Cardiac muscle cell (in vitro differentiated cells and primary cell): ENCODE measurements at regions not wholly inside any gene's neighbourhood (a gene's known extent, or its start where the extent isn't known, plus 50 kb on each side); places are given as distances from the start of the nearest gene placed in this dataset.

Source experiments
- DNase-seq, 2 donors: peaks; one replicate each; pipeline versions ENCODE4 v3.0.0 to v3.0.0-alpha.2; 2010 to 2017; ENCODE audit warnings: low read depth in 1 of 2, low spot score in 1 of 2
- H3K27ac ChIP-seq: fragments of 200-600 bp; sonication (generic); 2 replicates; pipeline ENCODE4 v1.5.1; 2016
- H3K27me3 ChIP-seq: fragments of 200-600 bp; sonication (generic); 2 replicates; pipeline ENCODE4 v1.6.0; 2016; ENCODE audit warnings: control low read depth
- H3K36me3 ChIP-seq: fragments of 200-600 bp; sonication (generic); 2 replicates; pipeline ENCODE4 v1.5.1; 2016; ENCODE audit warnings: control low read depth
- H3K4me1 ChIP-seq: fragments of 200-600 bp; sonication (generic); 2 replicates; pipeline ENCODE4 v1.8.1; 2017; ENCODE audit warnings: low read depth, mild to moderate bottlenecking, mixed run types
- H3K4me3 ChIP-seq: fragments of 200-600 bp; sonication (generic); 2 replicates; pipeline ENCODE4 v1.5.1; 2016; ENCODE audit warnings: mild to moderate bottlenecking
- H3K9me3 ChIP-seq: fragments of 200-600 bp; sonication (generic); 2 replicates; pipeline ENCODE4 v1.5.1; 2017; ENCODE audit warnings: low read depth, mild to moderate bottlenecking, control low read depth
- CTCF ChIP-seq: IDR thresholded peaks from 2 replicates; pipeline ENCODE4 v1.5.1; 2012; ENCODE audit warnings: low read depth, mild to moderate bottlenecking, low read length

- H3K9me3 ChIP-seq = no peaks in the 10 kb centered on the region
- no peak for TF ChIP-seq CTCF
- no peak for DNase-seq
Measured at GRCh38 chr13:107075576-107075975, 507.6 kb upstream of the ARGLU1 start.

DNA sequence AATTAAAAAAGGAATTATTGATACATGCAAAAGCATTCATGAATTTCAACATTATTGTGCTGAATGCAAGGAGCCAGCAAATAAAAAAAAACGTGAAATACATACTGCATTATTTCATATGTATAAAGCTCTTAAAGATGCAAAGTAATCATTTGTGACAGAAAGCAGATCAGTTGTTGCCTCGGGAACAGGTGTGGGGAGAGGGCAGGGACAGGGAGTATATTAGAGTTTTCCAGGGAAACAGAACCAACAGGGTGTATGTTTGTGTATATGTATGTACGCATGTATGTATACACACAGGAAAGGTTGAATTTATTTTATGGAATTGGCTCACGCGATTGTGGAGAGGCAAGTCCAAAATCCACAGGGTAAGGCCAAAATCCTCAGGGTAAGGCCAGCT, 502.9 kb upstream of the ARGLU1 start:
- Histone ChIP-seq H3K36me3 (no peaks in the 10 kb centered on the region), H3K27me3 (no peaks in the 10 kb centered on the region), H3K4me3 (no peak overlapping the region), H3K9me3 (no peaks in the 10 kb centered on the region), H3K27ac (no peak overlapping the region), H3K4me1 (peaks cover 6% of the 10 kb centered on the region)
- DNase-seq = no peak
- no peak for TF ChIP-seq CTCF

More at GRCh38 chr13:107075576-107075975, 507.6 kb upstream of the ARGLU1 start:
- Histone ChIP-seq H3K27ac (no peak overlapping the region), H3K4me3 (no peak overlapping the region), H3K27me3 (no peaks in the 10 kb centered on the region), H3K36me3 (no peaks in the 10 kb centered on the region), H3K4me1 (no peaks in the 10 kb centered on the region)

- no peak for TF ChIP-seq CTCF
- H3K9me3 ChIP-seq = no peaks in the 10 kb centered on the region
- no peaks in the 10 kb centered on the region for H3K36me3 ChIP-seq
- no peak overlapping the region for H3K27ac ChIP-seq
- no peak overlapping the region for H3K4me3 ChIP-seq
- no peaks in the 10 kb centered on the region for H3K27me3 ChIP-seq
- peaks cover 6% of the 10 kb centered on the region for H3K4me1 ChIP-seq
- DNase-seq = no peak
Measured at GRCh38 chr13:107069108-107069776, 501.3 kb upstream of the ARGLU1 start.

GRCh38 chr13:107067381-107067780, 499.4 kb upstream of the ARGLU1 start:
- no peak for DNase-seq
- Histone ChIP-seq H3K27ac (no peak overlapping the region), H3K4me3 (no peak overlapping the region), H3K9me3 (no peaks in the 10 kb centered on the region), H3K36me3 (no peaks in the 10 kb centered on the region), H3K27me3 (no peaks in the 10 kb centered on the region), H3K4me1 (peaks cover 6% of the 10 kb centered on the region)
- no peak for TF ChIP-seq CTCF

GRCh38 chr13:107066355-107066754, 498.4 kb upstream of the ARGLU1 start:
- Histone ChIP-seq H3K36me3 (no peaks in the 10 kb centered on the region), H3K4me3 (no peak overlapping the region), H3K27ac (no peak overlapping the region), H3K27me3 (no peaks in the 10 kb centered on the region), H3K9me3 (no peaks in the 10 kb centered on the region), H3K4me1 (peaks cover 6% of the 10 kb centered on the region)
- DNase-seq = no peak
- TF ChIP-seq CTCF = no peak
